AG10803 (cell line): ENCODE measurements at regions not wholly inside any gene's neighbourhood (a gene's known extent, or its start where the extent isn't known, plus 50 kb on each side); places are given as distances from the start of the nearest gene placed in this dataset.
A peak's percentile ranks its signal among the peaks of the same experiment; 100 is the strongest.
"Not testable (repeated sequence)": the region's sequence is repeated elsewhere in the genome, so short reads cannot be mapped to it uniquely, and the experiment has no call there.

Experiments used
- DNase-seq: peaks from one replicate; pipeline ENCODE4 v3.0.0; 2010; ENCODE audit warnings: low read depth
- H3K4me3 ChIP-seq: 2 replicates; pipeline ENCODE4 v1.5.1; 2011; ENCODE audit warnings: mild to moderate bottlenecking, low read length, control low read depth
- TF ChIP-seq, protein P1 (sequence below): conservative IDR thresholded peaks from 2 replicates; pipeline ENCODE4 v1.5.1; 2011; ENCODE audit warnings: mild to moderate bottlenecking, low read length, control low read depth, inconsistent platforms

DNA sequence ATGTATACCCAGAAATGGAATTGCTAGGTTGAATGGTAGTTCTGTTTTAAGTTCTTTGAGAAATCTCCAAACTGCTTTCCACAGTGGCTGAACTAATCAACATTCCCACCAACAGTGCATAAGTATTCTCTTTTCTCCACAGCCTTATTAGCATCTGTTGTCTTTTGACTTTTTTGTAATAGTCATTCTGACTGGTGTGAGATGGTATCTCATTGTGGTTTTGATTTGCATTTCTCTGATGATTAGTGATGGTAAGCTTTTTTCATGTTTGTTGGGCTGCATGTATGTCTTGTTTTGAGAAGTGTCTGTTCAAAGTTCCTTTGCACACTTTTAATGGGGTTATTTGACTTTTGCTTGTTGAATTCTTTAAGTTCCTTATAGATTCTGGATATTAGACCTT is 52.4 kb upstream of the EHHADH start:
- DNase-seq, H3K4me3 ChIP-seq: not testable (repeated sequence)

DNA sequence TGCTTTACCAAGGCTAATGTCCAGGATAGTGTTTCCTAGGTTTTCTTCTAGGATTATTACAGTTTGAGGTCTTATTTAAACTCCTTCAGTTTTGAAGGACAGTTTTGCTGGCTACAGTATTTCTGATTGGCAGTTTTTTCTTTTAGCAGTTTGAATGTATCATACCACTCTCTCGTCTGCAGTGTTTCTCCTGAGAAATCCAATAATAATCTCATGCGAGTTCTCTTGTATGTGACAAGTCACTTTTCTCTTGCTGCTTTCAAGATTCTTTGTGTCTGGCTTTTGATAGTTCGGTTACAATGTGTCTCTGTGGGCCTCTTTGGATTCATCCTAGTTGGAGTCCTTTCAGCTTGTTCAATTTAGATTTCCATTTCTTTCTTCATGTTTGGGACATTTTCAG is 53.0 kb upstream of the EHHADH start:
- TF ChIP-seq, protein P1, sequence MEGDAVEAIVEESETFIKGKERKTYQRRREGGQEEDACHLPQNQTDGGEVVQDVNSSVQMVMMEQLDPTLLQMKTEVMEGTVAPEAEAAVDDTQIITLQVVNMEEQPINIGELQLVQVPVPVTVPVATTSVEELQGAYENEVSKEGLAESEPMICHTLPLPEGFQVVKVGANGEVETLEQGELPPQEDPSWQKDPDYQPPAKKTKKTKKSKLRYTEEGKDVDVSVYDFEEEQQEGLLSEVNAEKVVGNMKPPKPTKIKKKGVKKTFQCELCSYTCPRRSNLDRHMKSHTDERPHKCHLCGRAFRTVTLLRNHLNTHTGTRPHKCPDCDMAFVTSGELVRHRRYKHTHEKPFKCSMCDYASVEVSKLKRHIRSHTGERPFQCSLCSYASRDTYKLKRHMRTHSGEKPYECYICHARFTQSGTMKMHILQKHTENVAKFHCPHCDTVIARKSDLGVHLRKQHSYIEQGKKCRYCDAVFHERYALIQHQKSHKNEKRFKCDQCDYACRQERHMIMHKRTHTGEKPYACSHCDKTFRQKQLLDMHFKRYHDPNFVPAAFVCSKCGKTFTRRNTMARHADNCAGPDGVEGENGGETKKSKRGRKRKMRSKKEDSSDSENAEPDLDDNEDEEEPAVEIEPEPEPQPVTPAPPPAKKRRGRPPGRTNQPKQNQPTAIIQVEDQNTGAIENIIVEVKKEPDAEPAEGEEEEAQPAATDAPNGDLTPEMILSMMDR: no peak
- DNase-seq: no peak
- H3K4me3 ChIP-seq: no peak overlapping the region

DNA sequence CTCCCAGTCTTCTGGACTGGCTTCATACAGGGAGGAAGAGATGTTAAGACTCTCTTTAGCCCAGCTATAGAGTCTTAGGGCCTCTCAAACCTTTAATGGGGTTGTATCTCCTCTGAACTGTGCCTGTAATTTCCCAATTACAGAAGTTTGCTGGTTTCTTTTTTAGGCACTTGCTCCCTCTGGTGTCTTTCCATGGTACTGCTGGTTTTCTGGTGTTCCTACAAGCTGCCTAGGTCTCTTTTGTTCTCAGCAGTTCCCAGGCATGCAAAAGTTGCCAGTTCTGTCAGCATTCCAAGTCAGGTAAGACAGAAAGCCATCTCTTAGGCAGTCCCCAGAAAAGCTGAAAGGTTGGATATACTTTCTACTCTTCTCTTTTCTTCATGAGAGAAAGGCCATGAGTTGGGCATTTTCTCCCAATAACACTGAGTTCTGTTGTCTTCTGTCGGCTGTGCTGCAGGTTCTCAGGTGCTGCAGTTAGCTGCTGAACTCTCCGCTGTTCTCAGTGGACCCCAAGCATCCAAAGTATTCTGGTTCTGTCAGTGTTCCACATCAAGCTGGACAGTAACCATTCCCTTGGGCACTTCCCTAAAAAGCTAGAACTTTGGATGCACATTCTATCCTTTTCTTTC is 54.4 kb upstream of the EHHADH start:
- peak; percentile 61 for DNase-seq
- TF ChIP-seq, protein P1: peak; percentile 90
- H3K4me3 ChIP-seq: no peak overlapping the region

DNA sequence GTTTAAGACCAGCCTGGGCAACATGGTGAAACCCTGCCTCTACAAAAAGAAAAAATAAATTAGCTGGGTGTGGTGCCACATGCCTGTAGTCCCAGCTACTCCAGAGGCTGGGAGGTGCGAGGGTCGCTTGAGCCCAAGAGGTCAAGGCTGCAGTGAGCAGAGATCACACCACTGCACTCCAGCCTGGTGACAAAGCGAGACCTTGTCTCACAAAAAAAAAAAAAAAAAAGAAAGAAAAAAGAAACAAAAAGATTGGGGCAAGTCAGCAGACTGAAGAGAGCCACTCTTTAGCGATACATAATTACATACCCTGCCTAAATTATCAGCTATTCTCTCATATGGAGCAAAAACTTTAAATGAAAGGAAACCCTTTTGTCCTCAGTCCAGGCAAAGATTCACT is 53.6 kb upstream of the MAP3K13 start:
- no peak for DNase-seq
- TF ChIP-seq, protein P1: no peak
- no peak overlapping the region for H3K4me3 ChIP-seq

DNA sequence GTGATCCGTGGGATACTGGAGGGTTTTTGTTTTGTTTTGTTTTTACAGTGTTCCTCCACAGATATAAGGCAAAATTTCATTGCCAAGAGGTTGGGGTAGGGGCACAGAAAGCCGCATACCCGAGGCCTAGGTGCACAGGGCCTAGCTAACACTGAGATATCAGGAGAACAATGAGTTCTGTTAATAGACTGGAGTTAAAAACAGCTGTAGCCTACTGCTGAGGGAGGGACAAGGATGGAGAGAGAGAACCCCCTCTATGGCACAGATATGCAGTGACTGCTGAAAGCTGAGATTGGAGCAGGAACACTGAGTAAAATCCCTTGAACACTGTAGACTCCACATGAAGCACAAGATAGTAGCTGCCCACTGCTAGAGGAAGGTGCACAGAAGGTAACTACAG is 53.1 kb upstream of the MAP3K13 start:
- TF ChIP-seq, protein P1: no peak
- DNase-seq: no peak
- H3K4me3 ChIP-seq: no peak overlapping the region

DNA sequence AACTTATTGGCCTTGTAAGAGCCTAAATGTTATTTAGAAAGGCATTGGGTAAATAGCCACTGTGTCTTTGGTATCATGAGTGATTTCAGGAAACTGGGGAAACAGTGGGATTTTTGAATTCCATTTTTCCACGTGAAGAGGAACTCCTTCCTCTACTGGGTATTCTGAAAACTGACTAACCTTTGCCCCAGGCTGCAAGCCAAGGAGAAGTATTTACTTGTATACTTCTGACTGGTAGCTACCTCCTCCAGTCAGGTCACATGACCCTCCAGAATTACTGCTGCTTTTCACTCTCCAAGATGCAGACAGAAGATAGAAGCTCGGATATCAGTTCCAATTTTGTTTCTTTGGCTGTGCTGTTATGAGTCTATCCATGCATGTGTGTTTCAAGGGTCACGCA is 50.9 kb upstream of the MAP3K13 start:
- DNase-seq: no peak
- H3K4me3 ChIP-seq: no peak overlapping the region
- TF ChIP-seq, protein P1: no peak
